GM12891 (cell line): ENCODE measurements at regions not wholly inside any gene's neighbourhood (a gene's known extent, or its start where the extent isn't known, plus 50 kb on each side); places are given as distances from the start of the nearest gene placed in this dataset.

Experiments used
- PAX5 ChIP-seq: IDR thresholded peaks from 2 replicates; pipeline ENCODE4 v1.6.1; 2011; ENCODE audit warnings: low read length, moderate library complexity, mild to moderate bottlenecking; ENCODE audit not compliant: insufficient read depth, severe bottlenecking
- POLR2A ChIP-seq: IDR thresholded peaks from 2 replicates; pipeline ENCODE4 v1.6.1; 2011; ENCODE audit warnings: low read depth, low read length, control low read depth
- POLR2AphosphoS5 ChIP-seq: IDR thresholded peaks from 2 replicates; pipeline ENCODE4 v1.6.1; 2011; ENCODE audit warnings: low read depth, low read length, control low read depth
- POU2F2 ChIP-seq: IDR thresholded peaks from 2 replicates; pipeline ENCODE4 v1.6.1; 2011; ENCODE audit warnings: low read depth, mild to moderate bottlenecking, control low read depth, low read length, moderate library complexity
- SPI1 ChIP-seq: IDR thresholded peaks from 2 replicates; pipeline ENCODE4 v1.6.1; 2011; ENCODE audit warnings: low read depth, low read length, control low read depth
- TAF1 ChIP-seq: IDR thresholded peaks from 2 replicates; pipeline ENCODE4 v1.6.1; 2011; ENCODE audit warnings: low read depth, low read length, control low read depth

GRCh38 chr3:118127992-118128391, 906.7 kb downstream of the IGSF11 start:
- TF ChIP-seq POLR2A (no peak), POLR2AphosphoS5 (no peak), SPI1 (no peak), TAF1 (no peak), POU2F2 (no peak), PAX5 (no peak)
